ENCODE measurements at regions not wholly inside any gene's neighbourhood (a gene's known extent, or its start where the extent isn't known, plus 50 kb on each side); places are given as distances from the start of the nearest gene placed in this dataset.

- Histone ChIP-seq H3K4me3 (ENCODE audit: low read length) (no peak overlapping the region), H3K27ac (ENCODE audit: low read depth, low read length) (no peak overlapping the region), H3K27me3 (ENCODE audit: insufficient read depth, low read length) (no peaks in the 10 kb centered on the region), H3K4me1 (ENCODE audit: insufficient read depth, low read length) (no peaks in the 10 kb centered on the region), H3K9ac (ENCODE audit: low read depth, low read length) (no peak overlapping the region), H3K9me3 (ENCODE audit: insufficient read depth, low read depth, low read length) (no peaks in the 10 kb centered on the region), H3K36me3 (ENCODE audit: insufficient read depth, low read length) (no peaks in the 10 kb centered on the region)
- WGBS: 76% methylated on average over 1 of the region's 1 CpG
Measured at GRCh38 chr6:19261642-19262041, 575.5 kb upstream of the ID4 start.

DNA sequence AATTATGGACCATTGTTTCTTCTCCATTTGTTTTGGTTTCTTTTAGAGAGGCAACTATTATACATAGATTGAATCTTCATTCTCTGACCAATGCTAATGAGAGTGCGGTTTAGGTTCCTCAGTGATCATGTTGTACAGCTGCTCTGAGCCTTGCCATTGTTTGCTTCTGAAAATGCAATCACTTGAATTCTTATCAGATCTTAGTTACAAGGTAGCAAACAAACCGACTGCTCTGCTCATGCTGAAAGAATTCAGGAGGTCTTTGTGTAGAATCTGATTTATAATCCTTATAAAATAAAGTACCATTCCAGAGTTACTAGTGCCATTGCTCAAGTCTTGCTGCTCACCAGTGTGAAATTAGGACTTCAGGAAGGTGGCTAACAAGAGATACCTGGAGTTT lies 569.1 kb upstream of the ID4 start:
- Histone ChIP-seq H3K9ac (ENCODE audit: low read depth, low read length) (no peak overlapping the region), H3K36me3 (ENCODE audit: insufficient read depth, low read length) (no peaks in the 10 kb centered on the region), H3K4me1 (ENCODE audit: insufficient read depth, low read length) (no peaks in the 10 kb centered on the region), H3K27ac (ENCODE audit: low read depth, low read length) (no peak overlapping the region), H3K27me3 (ENCODE audit: insufficient read depth, low read length) (no peaks in the 10 kb centered on the region), H3K4me3 (ENCODE audit: low read length) (no peak overlapping the region), H3K9me3 (ENCODE audit: insufficient read depth, low read depth, low read length) (no peaks in the 10 kb centered on the region)
- whole genome bisulfite sequencing: 90% methylated on average over 2 of the region's 2 CpGs

DNA sequence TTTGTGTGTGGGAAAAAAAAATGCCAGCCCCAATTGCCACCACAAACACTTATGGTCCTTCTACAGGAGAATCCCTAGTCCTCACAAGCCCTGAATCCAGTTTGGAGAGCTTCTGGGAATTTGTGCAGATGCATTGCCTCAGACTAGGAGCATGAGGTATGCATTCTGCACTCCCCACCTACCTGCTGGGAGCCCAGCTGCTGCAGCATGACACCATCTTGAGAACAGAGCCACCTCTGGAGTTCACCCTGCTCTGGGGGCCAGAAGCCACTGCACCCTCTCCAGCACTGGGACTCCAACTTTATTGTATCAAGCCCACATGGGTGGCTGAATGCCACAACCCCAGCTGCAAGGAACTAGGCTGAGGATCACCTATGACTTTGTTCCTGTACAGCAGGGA lies 568.5 kb upstream of the ID4 start:
- no peak overlapping the region for H3K4me3 ChIP-seq (ENCODE audit: low read length)
- no peaks in the 10 kb centered on the region for H3K36me3 ChIP-seq (ENCODE audit: insufficient read depth, low read length)
- H3K9ac ChIP-seq (ENCODE audit: low read depth, low read length): no peak overlapping the region
- no peak overlapping the region for H3K27ac ChIP-seq (ENCODE audit: low read depth, low read length)
- no peaks in the 10 kb centered on the region for H3K27me3 ChIP-seq (ENCODE audit: insufficient read depth, low read length)
- H3K4me1 ChIP-seq (ENCODE audit: insufficient read depth, low read length): no peaks in the 10 kb centered on the region
- H3K9me3 ChIP-seq (ENCODE audit: insufficient read depth, low read depth, low read length): no peaks in the 10 kb centered on the region

DNA sequence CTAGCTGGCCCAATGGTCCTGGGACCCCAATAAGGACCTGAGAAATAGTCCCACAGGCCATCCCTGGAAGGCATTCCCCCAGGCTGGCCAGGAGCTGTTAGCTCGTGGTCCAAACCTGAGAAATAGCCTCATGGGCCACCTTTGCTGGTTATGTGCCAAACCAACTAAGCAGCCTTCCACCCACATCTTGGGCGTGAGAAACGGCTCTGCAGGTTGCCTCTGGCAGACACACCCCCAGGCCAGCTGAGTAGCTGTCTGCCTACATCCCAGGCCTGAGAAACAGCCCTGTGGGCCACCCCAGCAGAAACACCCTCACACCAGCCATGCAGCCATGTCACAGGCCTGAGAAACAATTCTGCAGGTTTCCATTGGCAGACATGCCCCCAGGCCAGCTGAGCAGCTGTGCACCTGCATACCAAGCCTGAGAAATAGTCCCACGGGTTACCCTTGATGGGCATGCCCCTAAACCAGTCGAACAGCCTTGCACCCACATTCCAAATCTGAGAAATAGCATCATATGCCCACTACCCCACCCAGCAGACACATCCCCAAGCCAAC lies 567.8 kb upstream of the ID4 start:
- no peaks in the 10 kb centered on the region for H3K9me3 ChIP-seq (ENCODE audit: insufficient read depth, low read depth, low read length)
- H3K27ac ChIP-seq (ENCODE audit: low read depth, low read length): no peak overlapping the region
- no peaks in the 10 kb centered on the region for H3K36me3 ChIP-seq (ENCODE audit: insufficient read depth, low read length)

GRCh38 chr6:19270616-19271015 lies 566.6 kb upstream of the ID4 start:
- H3K36me3 ChIP-seq (ENCODE audit: insufficient read depth, low read length): no peaks in the 10 kb centered on the region
- no peak overlapping the region for H3K9ac ChIP-seq (ENCODE audit: low read depth, low read length)
- 95% methylated on average over 15 of the region's 15 CpGs for WGBS
- no peak overlapping the region for H3K4me3 ChIP-seq (ENCODE audit: low read length)
- H3K27me3 ChIP-seq (ENCODE audit: insufficient read depth, low read length): no peaks in the 10 kb centered on the region
- H3K9me3 ChIP-seq (ENCODE audit: insufficient read depth, low read depth, low read length): no peaks in the 10 kb centered on the region
- H3K4me1 ChIP-seq (ENCODE audit: insufficient read depth, low read length): no peaks in the 10 kb centered on the region
- no peak overlapping the region for H3K27ac ChIP-seq (ENCODE audit: low read depth, low read length)

More for the DNA sequence above, 567.8 kb upstream of the ID4 start:
- H3K4me1 ChIP-seq (ENCODE audit: insufficient read depth, low read length): no peaks in the 10 kb centered on the region
- H3K4me3 ChIP-seq (ENCODE audit: low read length): no peak overlapping the region
- 91% methylated on average over 5 of the region's 5 CpGs for WGBS
- no peaks in the 10 kb centered on the region for H3K27me3 ChIP-seq (ENCODE audit: insufficient read depth, low read length)
- H3K9ac ChIP-seq (ENCODE audit: low read depth, low read length): no peak overlapping the region

DNA sequence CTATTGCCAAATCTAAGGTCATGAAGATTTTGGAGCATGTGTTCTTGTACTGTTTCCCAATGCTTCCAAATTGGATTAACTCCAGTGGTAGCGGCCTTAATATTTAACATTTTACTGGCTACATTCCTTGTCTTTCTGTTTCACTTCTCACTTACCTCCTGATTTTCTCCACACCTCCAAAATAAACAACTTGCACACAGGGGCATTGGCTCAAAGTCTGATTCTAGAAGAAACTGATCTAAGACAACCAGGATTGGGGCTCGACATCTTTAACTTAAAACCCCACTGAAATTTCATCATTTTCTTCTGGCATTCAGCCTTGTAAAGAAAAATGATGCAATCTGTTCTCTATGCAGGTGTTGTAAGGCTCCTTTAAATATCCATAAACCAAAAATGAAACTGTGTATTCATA lies 557.9 kb upstream of the ID4 start:
- WGBS: 72% methylated on average over 2 of the region's 2 CpGs
- Histone ChIP-seq H3K36me3 (ENCODE audit: insufficient read depth, low read length) (no peaks in the 10 kb centered on the region), H3K4me1 (ENCODE audit: insufficient read depth, low read length) (no peaks in the 10 kb centered on the region), H3K27me3 (ENCODE audit: insufficient read depth, low read length) (no peaks in the 10 kb centered on the region), H3K9me3 (ENCODE audit: insufficient read depth, low read depth, low read length) (peaks cover 5% of the 10 kb centered on the region; the same call in 1 of the 2 replicates), H3K4me3 (ENCODE audit: low read length) (no peak overlapping the region), H3K27ac (ENCODE audit: low read depth, low read length) (no peak overlapping the region), H3K9ac (ENCODE audit: low read depth, low read length) (no peak overlapping the region)

DNA sequence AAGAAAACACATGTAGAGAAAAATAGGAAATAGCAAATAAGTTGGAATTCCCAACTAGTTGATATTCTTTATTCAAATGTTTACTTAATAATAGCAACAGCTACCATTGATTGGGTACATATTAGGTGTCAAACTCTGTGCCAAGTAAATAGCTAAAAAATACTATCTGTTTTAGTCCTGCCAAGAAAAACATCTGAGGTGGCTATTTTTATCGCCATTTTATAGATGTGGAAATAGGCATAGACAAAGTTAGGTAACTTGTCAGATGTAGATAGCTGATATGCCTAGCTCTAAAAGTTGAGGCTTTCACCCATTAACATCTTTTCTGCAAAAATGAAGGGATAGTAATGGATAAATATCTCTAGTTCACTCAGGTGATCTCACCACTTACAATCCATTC lies 549.2 kb upstream of the ID4 start:
- Histone ChIP-seq H3K36me3 (ENCODE audit: insufficient read depth, low read length) (no peaks in the 10 kb centered on the region), H3K27ac (ENCODE audit: low read depth, low read length) (no peak overlapping the region), H3K9ac (ENCODE audit: low read depth, low read length) (no peak overlapping the region), H3K4me3 (ENCODE audit: low read length) (no peak overlapping the region), H3K9me3 (ENCODE audit: insufficient read depth, low read depth, low read length) (no peaks in the 10 kb centered on the region), H3K4me1 (ENCODE audit: insufficient read depth, low read length) (no peaks in the 10 kb centered on the region), H3K27me3 (ENCODE audit: insufficient read depth, low read length) (no peaks in the 10 kb centered on the region)
- 100% methylated on average over 1 of the region's 1 CpG for WGBS

DNA sequence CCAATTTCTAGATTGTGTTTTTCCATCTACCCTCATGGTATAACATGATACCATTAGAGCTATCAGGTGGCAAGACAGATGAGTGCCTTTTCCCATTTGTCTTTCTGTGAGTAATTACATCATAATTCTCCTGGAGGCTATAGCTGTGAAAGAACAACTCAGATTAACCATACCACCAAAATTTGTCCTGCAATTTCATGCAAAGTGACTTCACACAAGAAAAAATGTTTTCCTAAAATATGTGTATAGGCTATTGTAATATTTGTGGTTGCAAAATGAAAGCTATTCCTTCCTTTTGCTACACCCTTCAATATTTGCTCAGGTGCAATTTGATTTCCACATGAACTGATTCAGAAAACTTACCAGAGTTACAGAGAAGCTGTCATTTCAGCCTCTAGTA lies 547.7 kb upstream of the ID4 start:
- H3K27ac ChIP-seq (ENCODE audit: low read depth, low read length): no peak overlapping the region
- H3K4me3 ChIP-seq (ENCODE audit: low read length): no peak overlapping the region
- H3K36me3 ChIP-seq (ENCODE audit: insufficient read depth, low read length): no peaks in the 10 kb centered on the region
- H3K9me3 ChIP-seq (ENCODE audit: insufficient read depth, low read depth, low read length): no peaks in the 10 kb centered on the region
- no peak overlapping the region for H3K9ac ChIP-seq (ENCODE audit: low read depth, low read length)
- H3K4me1 ChIP-seq (ENCODE audit: insufficient read depth, low read length): no peaks in the 10 kb centered on the region
- no peaks in the 10 kb centered on the region for H3K27me3 ChIP-seq (ENCODE audit: insufficient read depth, low read length)

- Histone ChIP-seq H3K9ac (ENCODE audit: low read depth, low read length) (no peak overlapping the region), H3K4me1 (ENCODE audit: insufficient read depth, low read length) (peaks cover 22% of the 10 kb centered on the region), H3K27ac (ENCODE audit: low read depth, low read length) (no peak overlapping the region), H3K36me3 (ENCODE audit: insufficient read depth, low read length) (no peaks in the 10 kb centered on the region), H3K4me3 (ENCODE audit: low read length) (no peak overlapping the region), H3K9me3 (ENCODE audit: insufficient read depth, low read depth, low read length) (no peaks in the 10 kb centered on the region), H3K27me3 (ENCODE audit: insufficient read depth, low read length) (no peaks in the 10 kb centered on the region)
- WGBS: 60% methylated on average over 1 of the region's 4 CpGs
Measured at GRCh38 chr6:19297880-19298279, 539.3 kb upstream of the ID4 start.

- Histone ChIP-seq H3K4me1 (ENCODE audit: insufficient read depth, low read length) (peaks cover 22% of the 10 kb centered on the region), H3K27ac (ENCODE audit: low read depth, low read length) (no peak overlapping the region), H3K4me3 (ENCODE audit: low read length) (no peak overlapping the region), H3K36me3 (ENCODE audit: insufficient read depth, low read length) (no peaks in the 10 kb centered on the region), H3K9ac (ENCODE audit: low read depth, low read length) (no peak overlapping the region), H3K9me3 (ENCODE audit: insufficient read depth, low read depth, low read length) (no peaks in the 10 kb centered on the region), H3K27me3 (ENCODE audit: insufficient read depth, low read length) (no peaks in the 10 kb centered on the region)
- 45% methylated on average over 2 of the region's 2 CpGs for WGBS
Measured at GRCh38 chr6:19298421-19298820, 538.7 kb upstream of the ID4 start.

GRCh38 chr6:19299129-19299528 lies 538.0 kb upstream of the ID4 start:
- no peak overlapping the region for H3K4me3 ChIP-seq (ENCODE audit: low read length)
- no peak overlapping the region for H3K9ac ChIP-seq (ENCODE audit: low read depth, low read length)
- no peak overlapping the region for H3K27ac ChIP-seq (ENCODE audit: low read depth, low read length)
- 58% methylated on average over 2 of the region's 3 CpGs for WGBS
- peaks cover 22% of the 10 kb centered on the region for H3K4me1 ChIP-seq (ENCODE audit: insufficient read depth, low read length)
- no peaks in the 10 kb centered on the region for H3K36me3 ChIP-seq (ENCODE audit: insufficient read depth, low read length)
- no peaks in the 10 kb centered on the region for H3K27me3 ChIP-seq (ENCODE audit: insufficient read depth, low read length)
- H3K9me3 ChIP-seq (ENCODE audit: insufficient read depth, low read depth, low read length): no peaks in the 10 kb centered on the region

DNA sequence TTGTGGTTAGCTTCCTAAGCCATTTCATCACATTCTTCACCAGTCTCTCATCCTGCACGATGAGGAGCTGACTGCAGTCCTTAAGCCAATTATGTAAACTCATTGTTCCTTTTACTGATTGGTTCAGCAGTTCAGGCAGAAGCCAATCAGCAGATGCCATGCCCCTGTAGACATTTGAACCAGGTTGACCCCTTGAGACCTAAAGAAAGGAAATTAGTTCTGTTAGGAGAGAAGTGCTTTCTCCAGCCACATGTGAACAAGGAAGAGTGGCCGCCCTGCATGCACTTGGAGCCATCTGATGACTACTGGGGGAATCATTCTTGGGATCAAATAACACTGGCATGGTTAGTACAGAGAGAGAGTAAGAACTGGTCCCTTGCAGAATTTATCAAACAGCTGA lies 535.2 kb upstream of the ID4 start:
- 85% methylated on average over 2 of the region's 2 CpGs for WGBS
- H3K4me3 ChIP-seq (ENCODE audit: low read length): no peak overlapping the region
- no peak overlapping the region for H3K27ac ChIP-seq (ENCODE audit: low read depth, low read length)
- H3K36me3 ChIP-seq (ENCODE audit: insufficient read depth, low read length): no peaks in the 10 kb centered on the region
- no peaks in the 10 kb centered on the region for H3K9me3 ChIP-seq (ENCODE audit: insufficient read depth, low read depth, low read length)
- no peaks in the 10 kb centered on the region for H3K27me3 ChIP-seq (ENCODE audit: insufficient read depth, low read length)
- H3K9ac ChIP-seq (ENCODE audit: low read depth, low read length): no peak overlapping the region
- H3K4me1 ChIP-seq (ENCODE audit: insufficient read depth, low read length): peaks cover 22% of the 10 kb centered on the region

Measured in HUES64 (cell line).